IMR-90 (cell line): ENCODE measurements at regions not wholly inside any gene's neighbourhood (a gene's known extent, or its start where the extent isn't known, plus 50 kb on each side); places are given as distances from the start of the nearest gene placed in this dataset.

Experiments
- ATAC-seq: fragments of 200-7000 bp; cut with Tn5 transposase; 2 replicates; pipeline ENCODE4 v1.9.1; 2020; ENCODE audit warnings: low read depth, mild to moderate bottlenecking, moderate library complexity
- BruUV-seq: library from RNA; stranded (reverse); fragments of 400-500 nt; replicated peaks from 2 replicates; lab custom pipeline; 2021; lab: Mats Ljungman, UMichigan
- CTCF ChIA-PET: fragments of 300-600 bp; formaldehyde crosslinking; extraction: SDS; loops from one replicate; lab custom pipeline; 2021; ENCODE audit warnings: antibody characterized with exemption; lab: Yijun Ruan, JAX
- POLR2A ChIA-PET: fragments of 300-600 bp; sonication (Branson Sonifier 250); formaldehyde crosslinking; loops from one replicate; lab custom pipeline; 2022; ENCODE audit warnings: antibody characterized with exemption; ENCODE audit not compliant: unreplicated experiment; lab: Charles Lee
- DNase-seq: peaks from one replicate; pipeline ENCODE4 v3.0.0; 2013
- H2AFZ ChIP-seq: replicated peaks from 2 replicates; pipeline ENCODE3; 2013; ENCODE audit warnings: low read length, mild to moderate bottlenecking; ENCODE audit not compliant: poor library complexity
- H2AK5ac ChIP-seq: 2 replicates; pipeline ENCODE4 v1.6.1; 2013; ENCODE audit warnings: low read depth, low read length, inconsistent platforms
- H2AK9ac ChIP-seq: replicated peaks from 2 replicates; pipeline ENCODE3; 2013; ENCODE audit warnings: mild to moderate bottlenecking, low read depth, low read length, moderate library complexity; ENCODE audit not compliant: poor library complexity
- H2BK120ac ChIP-seq: 2 replicates; pipeline ENCODE4 v1.6.1; 2013; ENCODE audit warnings: low read depth, low read length, inconsistent platforms
- H2BK15ac ChIP-seq: 3 replicates; pipeline ENCODE4 v1.6.1; 2013; ENCODE audit warnings: low read depth, low read length, inconsistent platforms
- H2BK20ac ChIP-seq: 2 replicates; pipeline ENCODE4 v1.6.1; 2013; ENCODE audit warnings: low read depth, mild to moderate bottlenecking, inconsistent platforms, low read length, moderate library complexity
- H2BK5ac ChIP-seq: 2 replicates; pipeline ENCODE4 v1.6.1; 2013; ENCODE audit warnings: mild to moderate bottlenecking, low read depth, low read length, inconsistent platforms; ENCODE audit not compliant: poor library complexity, severe bottlenecking
- H3K14ac ChIP-seq: replicated peaks from 2 replicates; pipeline ENCODE4 v1.6.1; 2013; ENCODE audit warnings: low read depth, low read length, inconsistent platforms
- H3K18ac ChIP-seq: 2 replicates; pipeline ENCODE4 v1.6.1; 2013; ENCODE audit warnings: low read depth, low read length, control low read depth
- H3K23ac ChIP-seq: 2 replicates; pipeline ENCODE4 v1.6.1; 2013; ENCODE audit warnings: low read depth, low read length, inconsistent platforms
- H3K27ac ChIP-seq: 2 replicates; pipeline ENCODE4 v1.5.1; 2013; ENCODE audit warnings: mild to moderate bottlenecking, control low read depth, low read length; ENCODE audit not compliant: insufficient read depth
- H3K27me3 ChIP-seq: 2 replicates; pipeline ENCODE4 v1.6.1; 2013; ENCODE audit warnings: low read length; ENCODE audit not compliant: control insufficient read depth, insufficient read depth
- H3K36me3 ChIP-seq: 2 replicates; pipeline ENCODE4 v1.6.1; 2013; ENCODE audit warnings: low read length, mixed read lengths; ENCODE audit not compliant: control insufficient read depth, insufficient read depth
- H3K4ac ChIP-seq: 2 replicates; pipeline ENCODE4 v1.6.1; 2013; ENCODE audit warnings: low read depth, low read length, inconsistent platforms
- H3K4me1 ChIP-seq: 2 replicates; pipeline ENCODE4 v1.6.1; 2013; ENCODE audit warnings: low read length, mixed read lengths; ENCODE audit not compliant: control insufficient read depth, insufficient read depth
- H3K4me2 ChIP-seq: 2 replicates; pipeline ENCODE4 v1.6.1; 2013; ENCODE audit warnings: low read depth, mild to moderate bottlenecking, control low read depth, low read length, moderate library complexity
- H3K4me3 ChIP-seq: 2 replicates; pipeline ENCODE4 v1.5.1; 2013; ENCODE audit warnings: low read depth, mild to moderate bottlenecking, control low read depth, low read length, moderate library complexity; ENCODE audit not compliant: insufficient read depth
- H3K56ac ChIP-seq: 2 replicates; pipeline ENCODE4 v1.6.1; 2013; ENCODE audit warnings: low read length, inconsistent platforms; ENCODE audit not compliant: insufficient read depth; ENCODE audit errors: extremely low read depth
- H3K79me1 ChIP-seq, 2 experiments: 2 replicates each; pipeline ENCODE4 v1.6.1; 2013; ENCODE audit warnings: low read length in 2 of 2, inconsistent platforms in 1 of 2, low read depth in 1 of 2
- H3K9ac ChIP-seq: 2 replicates; pipeline ENCODE4 v1.6.1; 2013; ENCODE audit warnings: low read depth, low read length, control low read depth
- H3K9me1 ChIP-seq: 2 replicates; pipeline ENCODE4 v1.6.1; 2013; ENCODE audit warnings: low read length, inconsistent platforms; ENCODE audit not compliant: insufficient read depth
- H3K9me3 ChIP-seq: 2 replicates; pipeline ENCODE4 v1.6.1; 2013; ENCODE audit warnings: low read length; ENCODE audit not compliant: control insufficient read depth, insufficient read depth
- H4K20me1 ChIP-seq: 2 replicates; pipeline ENCODE4 v1.6.1; 2013; ENCODE audit warnings: low read length, inconsistent platforms; ENCODE audit not compliant: insufficient read depth
- H4K5ac ChIP-seq: 2 replicates; pipeline ENCODE4 v1.6.1; 2013; ENCODE audit warnings: mild to moderate bottlenecking, low read depth, low read length, control low read depth
- H4K8ac ChIP-seq, 2 experiments: 2 replicates each; pipeline ENCODE4 v1.6.1; 2013; ENCODE audit warnings: low read depth in 2 of 2, low read length in 2 of 2, control low read depth in 1 of 2, inconsistent platforms in 1 of 2
- H4K91ac ChIP-seq: 2 replicates; pipeline ENCODE4 v1.6.1; 2013; ENCODE audit warnings: low read depth, low read length, inconsistent platforms; ENCODE audit not compliant: insufficient read depth
- ELK1 ChIP-seq: fragments of 150-350 bp; IDR thresholded peaks from 2 replicates; pipeline ENCODE4 v1.6.1; 2016; ENCODE audit warnings: low read depth, mild to moderate bottlenecking, low read length, moderate library complexity, borderline replicate concordance
- MXI1 ChIP-seq: IDR thresholded peaks from 2 replicates; pipeline ENCODE4 v1.6.1; 2012; ENCODE audit warnings: low read depth, mild to moderate bottlenecking, low read length, moderate library complexity, borderline replicate concordance
- RFX5 ChIP-seq: IDR thresholded peaks from 2 replicates; pipeline ENCODE4 v1.8.0; 2012; ENCODE audit warnings: low read depth, mild to moderate bottlenecking, low read length, moderate library complexity
- WGBS, 2 experiments: methylation state at CpG; one replicate each; pipeline versions ENCODE4 v1.1.5 to v1.1.7; 2013; ENCODE audit warnings: missing lambda C conversion rate in 2 of 2; ENCODE audit not compliant: insufficient read length in 1 of 2; ENCODE audit errors: extremely low coverage in 2 of 2; 5-methylcytosine and 5-hydroxymethylcytosine counted together
- dilution Hi-C: fragments of 300-500 bp; cut with HindIII; formaldehyde crosslinking; loops from one replicate; pipeline ENCODE4 v1.14.3; 2018; ENCODE audit warnings: low sequenced_read_pairs; ENCODE audit not compliant: unreplicated experiment
- in situ Hi-C: fragments of 300-500 bp; cut with MboI; formaldehyde crosslinking; loops from 3 replicates; pipeline ENCODE4 v1.14.3; 2019; ENCODE audit warnings: low sequenced_read_pairs, inconsistent platforms, mixed read lengths
- intact Hi-C: fragments of 100-400 bp; cut with micrococcal nuclease; formaldehyde crosslinking; loops from 2 replicates; pipeline ENCODE4 v1.10.0; 2022

GRCh38 chr10:6877722-6878392 is 297.8 kb upstream of the PRKCQ start:
- no peak overlapping the region for H4K91ac ChIP-seq
- H3K79me1 ChIP-seq, result no peaks in the 10 kb centered on the region
- CTCF ChIA-PET, result no interaction called here
- no peak overlapping the region for H2AFZ ChIP-seq
- H2BK20ac ChIP-seq, result no peak overlapping the region
- no peak overlapping the region for H3K56ac ChIP-seq
- no peaks in the 10 kb centered on the region for H4K20me1 ChIP-seq
- no TSS peak for BruUV-seq
- no peak overlapping the region for H2BK5ac ChIP-seq
- H3K4ac ChIP-seq, result no peak overlapping the region
- TF ChIP-seq MXI1, result no peak
- TF ChIP-seq RFX5, result no peak
- TF ChIP-seq ELK1, result no peak
- intact Hi-C loops (no loop called here), dilution Hi-C loops (no loop called here), in situ Hi-C loops (no loop called here)
- H3K4me3 ChIP-seq, result no peak overlapping the region
- POLR2A ChIA-PET, result interaction anchor here (0.6 kb wide), 1 partner anchor 15 kb away, joined by 6 read pairs; no protein-coding TSS in a partner anchor
- H3K27me3 ChIP-seq, result peaks cover 8% of the 10 kb centered on the region
- H3K18ac ChIP-seq, result no peak overlapping the region
- no peak overlapping the region for H2BK120ac ChIP-seq
- no peaks in the 10 kb centered on the region for H3K9me3 ChIP-seq
- H3K4me1 ChIP-seq, result peaks cover 2% of the 10 kb centered on the region; the same call in 1 of the 2 replicates
- no peak overlapping the region for H3K4me2 ChIP-seq
- no peaks in the 10 kb centered on the region for H3K36me3 ChIP-seq
- no peak overlapping the region for H4K5ac ChIP-seq
- no peak overlapping the region for H3K27ac ChIP-seq
- no peak overlapping the region for H3K9ac ChIP-seq
- DNase-seq (no peak), ATAC-seq (no peak)
- no peaks in the 10 kb centered on the region for H3K9me1 ChIP-seq
- 50% methylated on average over 3 of the region's 11 CpGs; no CpG with 5 or more reads in 1 of the 2 experiments for WGBS, 2 experiments
- no peak overlapping the region for H4K8ac ChIP-seq
- no peak overlapping the region for H2AK9ac ChIP-seq
- no peak overlapping the region for H2BK15ac ChIP-seq
- no peak overlapping the region for H3K14ac ChIP-seq
- H3K23ac ChIP-seq, result no peak overlapping the region
- H2AK5ac ChIP-seq, result no peak overlapping the region
